Testis (tissue), 2 donors: ENCODE measurements at regions not wholly inside any gene's neighbourhood (a gene's known extent, or its start where the extent isn't known, plus 50 kb on each side); places are given as distances from the start of the nearest gene placed in this dataset.

ENCODE experiments used
- DNase-seq: peaks from one replicate; pipeline ENCODE4 v3.0.0-alpha.2; 2019
- H3K27ac ChIP-seq, 2 donors: fragments of 200-600 bp; sonication (generic); one replicate each; pipeline ENCODE4 v1.5.1; 2019
- H3K27me3 ChIP-seq: fragments of 200-600 bp; sonication (generic); one replicate; pipeline ENCODE4 v1.5.1; 2019
- H3K36me3 ChIP-seq: fragments of 200-600 bp; sonication (generic); one replicate; pipeline ENCODE4 v1.5.1; 2017; ENCODE audit warnings: low read depth; ENCODE audit errors: missing control alignments
- H3K4me1 ChIP-seq: fragments of 200-600 bp; sonication (generic); one replicate; pipeline ENCODE4 v1.5.1; 2019
- H3K4me3 ChIP-seq, 2 donors: fragments of 200-600 bp; sonication (generic); one replicate each; pipeline ENCODE4 v1.5.1; 2017 to 2019
- H3K9me3 ChIP-seq: fragments of 200-600 bp; sonication (generic); one replicate; pipeline ENCODE4 v1.5.1; 2017
- POLR2A ChIP-seq: fragments of 450-650 bp; IDR thresholded peaks from one replicate; pipeline ENCODE4 v1.6.1; 2017; ENCODE audit warnings: antibody characterized with exemption, mild to moderate bottlenecking, moderate library complexity
- WGBS, 2 donors: methylation state at CpG; one replicate each; pipeline ENCODE4 v1.1.5; 2018; 5-methylcytosine and 5-hydroxymethylcytosine counted together
- intact Hi-C: fragments of 100-400 bp; cut with DNase I; formaldehyde crosslinking; loops from one replicate; pipeline ENCODE4 v1.15.1; 2023; ENCODE audit warnings: low total_unique reads
- TF ChIP-seq, protein P1 (sequence below), 3 experiments: fragments of 450-650 bp in 2 of 3; fragments of 200-600 bp in 1 of 3; sonication (generic) in 1 of 3; IDR thresholded peaks; one replicate each; pipeline ENCODE4 v1.5.1; 2016 to 2019; ENCODE audit warnings: antibody characterized with exemption in 3 of 3, mild to moderate bottlenecking in 2 of 3, moderate library complexity in 1 of 3

GRCh38 chr18:79596446-79597175 lies 83.0 kb upstream of the CTDP1 start:
- H3K36me3 ChIP-seq, result no peaks in the 10 kb centered on the region
- WGBS, 2 donors, result 90 to 93% methylated on average over 25 to 27 of the region's 27 CpGs
- no peaks in the 10 kb centered on the region for H3K27me3 ChIP-seq

GRCh38 chr18:79597176-79597830 lies 82.3 kb upstream of the CTDP1 start:
- H3K27me3 ChIP-seq, result no peaks in the 10 kb centered on the region

More at GRCh38 chr18:79596446-79597175, 83.0 kb upstream of the CTDP1 start:
- DNase-seq, result no peak
- Histone ChIP-seq H3K9me3 (no peaks in the 10 kb centered on the region), H3K27ac (no peak overlapping the region), H3K4me1 (peaks cover 4% of the 10 kb centered on the region), H3K4me3 (no peak overlapping the region)
- TF ChIP-seq, protein P1, sequence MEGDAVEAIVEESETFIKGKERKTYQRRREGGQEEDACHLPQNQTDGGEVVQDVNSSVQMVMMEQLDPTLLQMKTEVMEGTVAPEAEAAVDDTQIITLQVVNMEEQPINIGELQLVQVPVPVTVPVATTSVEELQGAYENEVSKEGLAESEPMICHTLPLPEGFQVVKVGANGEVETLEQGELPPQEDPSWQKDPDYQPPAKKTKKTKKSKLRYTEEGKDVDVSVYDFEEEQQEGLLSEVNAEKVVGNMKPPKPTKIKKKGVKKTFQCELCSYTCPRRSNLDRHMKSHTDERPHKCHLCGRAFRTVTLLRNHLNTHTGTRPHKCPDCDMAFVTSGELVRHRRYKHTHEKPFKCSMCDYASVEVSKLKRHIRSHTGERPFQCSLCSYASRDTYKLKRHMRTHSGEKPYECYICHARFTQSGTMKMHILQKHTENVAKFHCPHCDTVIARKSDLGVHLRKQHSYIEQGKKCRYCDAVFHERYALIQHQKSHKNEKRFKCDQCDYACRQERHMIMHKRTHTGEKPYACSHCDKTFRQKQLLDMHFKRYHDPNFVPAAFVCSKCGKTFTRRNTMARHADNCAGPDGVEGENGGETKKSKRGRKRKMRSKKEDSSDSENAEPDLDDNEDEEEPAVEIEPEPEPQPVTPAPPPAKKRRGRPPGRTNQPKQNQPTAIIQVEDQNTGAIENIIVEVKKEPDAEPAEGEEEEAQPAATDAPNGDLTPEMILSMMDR (IDR thresholded peaks at IDR 0.05), result no peak
- TF ChIP-seq POLR2A, result no peak
- intact Hi-C loops, result no loop called here

DNA sequence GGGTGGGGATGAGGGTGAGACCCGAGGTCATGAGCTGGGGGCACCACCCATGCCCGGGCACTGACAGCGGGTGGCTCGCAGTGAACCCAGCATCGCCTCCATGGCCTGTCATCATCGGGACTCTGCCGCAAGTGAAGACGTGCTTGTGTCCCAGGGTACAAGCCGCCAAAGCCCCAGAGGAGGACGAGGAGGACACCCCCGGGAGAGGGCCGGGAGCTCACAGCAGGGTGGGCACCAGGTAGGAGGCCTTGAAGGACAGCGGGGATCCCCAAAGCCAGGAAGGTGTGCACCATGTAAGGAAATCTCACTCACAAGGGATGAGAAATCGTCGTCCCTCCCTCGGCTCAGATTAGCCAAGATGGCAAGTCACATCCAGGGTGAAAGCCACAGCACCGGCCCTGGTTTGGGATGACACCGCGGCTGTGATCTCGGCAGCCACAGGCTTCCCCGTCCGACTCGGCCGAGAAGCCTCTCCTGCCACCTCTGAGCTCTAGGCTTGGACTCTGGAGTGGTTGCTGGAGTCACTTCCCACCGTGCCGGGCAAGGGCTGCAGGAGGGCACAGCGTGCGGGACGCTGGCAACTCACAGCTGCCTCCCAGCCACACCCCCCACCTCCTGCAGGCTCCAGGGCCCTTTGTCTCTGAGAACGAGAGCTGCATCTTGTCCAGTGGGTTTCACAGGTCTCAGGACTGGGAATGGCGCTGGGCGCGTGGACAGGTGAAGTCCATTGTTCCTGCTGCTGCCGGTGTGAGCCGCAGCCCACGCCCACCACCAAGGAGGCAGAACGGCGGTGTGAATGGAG lies 81.6 kb upstream of the CTDP1 start:
- Histone ChIP-seq H3K9me3 (no peaks in the 10 kb centered on the region), H3K27me3 (no peaks in the 10 kb centered on the region), H3K27ac (no peak overlapping the region), H3K4me1 (peaks cover 4% of the 10 kb centered on the region), H3K4me3 (no peak overlapping the region), H3K36me3 (no peaks in the 10 kb centered on the region)
- TF ChIP-seq, protein P1 (IDR thresholded peaks at IDR 0.05), result no peak
- TF ChIP-seq POLR2A, result no peak
- WGBS, 2 donors, result 91 to 99% methylated on average over 18 to 38 of the region's 38 CpGs
- intact Hi-C loops, result no loop called here
- no peak for DNase-seq

More at GRCh38 chr18:79597176-79597830, 82.3 kb upstream of the CTDP1 start:
- WGBS, 2 donors, result 85 to 90% methylated on average over 14 to 21 of the region's 21 CpGs
- TF ChIP-seq, protein P1 (IDR thresholded peaks at IDR 0.05), result no peak
- TF ChIP-seq POLR2A, result no peak
- no peaks in the 10 kb centered on the region for H3K9me3 ChIP-seq
- intact Hi-C loops, result no loop called here
- no peaks in the 10 kb centered on the region for H3K36me3 ChIP-seq
- no peak for DNase-seq
- no peak overlapping the region for H3K4me3 ChIP-seq
- H3K4me1 ChIP-seq, result peaks cover 4% of the 10 kb centered on the region
- H3K27ac ChIP-seq, result no peak overlapping the region

DNA sequence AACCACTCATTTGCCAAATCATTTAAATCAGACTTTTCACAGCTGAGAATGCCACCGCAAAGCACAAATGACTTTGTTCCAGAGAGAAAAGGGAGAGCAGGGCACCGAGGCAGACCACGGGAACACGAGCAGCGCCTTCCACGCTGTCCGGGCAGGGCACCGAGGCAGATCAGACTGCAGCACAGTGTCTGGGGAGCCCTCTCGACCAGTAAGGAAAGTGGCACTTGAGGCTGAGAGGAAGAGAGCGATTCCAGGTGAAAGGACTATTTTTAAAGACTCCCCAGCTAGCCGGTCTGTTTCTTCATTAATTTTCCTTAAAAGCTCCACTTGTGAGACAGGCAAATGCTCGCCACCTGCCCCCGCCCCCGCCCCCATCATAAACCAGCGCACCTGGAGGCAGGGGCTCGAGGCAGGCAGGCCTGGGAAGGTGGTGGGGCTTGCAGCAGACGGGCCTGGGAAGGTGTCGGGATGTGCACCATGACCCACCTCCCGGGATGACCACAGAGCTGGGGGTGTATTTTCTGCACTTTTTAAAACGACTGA lies 80.9 kb upstream of the CTDP1 start:
- no peak for TF ChIP-seq POLR2A
- TF ChIP-seq, protein P1 (IDR thresholded peaks at IDR 0.05), result no peak
- H3K27ac ChIP-seq, result no peak overlapping the region
- intact Hi-C loops, result no loop called here
- peaks cover 4% of the 10 kb centered on the region for H3K4me1 ChIP-seq
- H3K27me3 ChIP-seq, result no peaks in the 10 kb centered on the region
- 81 to 89% methylated on average over 19 to 20 of the region's 20 CpGs for WGBS, 2 donors
- no peak overlapping the region for H3K4me3 ChIP-seq
- no peaks in the 10 kb centered on the region for H3K9me3 ChIP-seq
- no peaks in the 10 kb centered on the region for H3K36me3 ChIP-seq
- no peak for DNase-seq
